GM18499 (cell line): ENCODE measurements at regions not wholly inside any gene's neighbourhood (a gene's known extent, or its start where the extent isn't known, plus 50 kb on each side); places are given as distances from the start of the nearest gene placed in this dataset.
A peak's percentile ranks its signal among the peaks of the same experiment; 100 is the strongest.

Source experiments
- ATAC-seq: cut with Tn5 transposase; IDR thresholded peaks from one replicate; pipeline ENCODE4 v1.9.1; 2021; ENCODE audit warnings: moderate number of reproducible peaks; ENCODE audit not compliant: insufficient read depth, unreplicated experiment

DNA sequence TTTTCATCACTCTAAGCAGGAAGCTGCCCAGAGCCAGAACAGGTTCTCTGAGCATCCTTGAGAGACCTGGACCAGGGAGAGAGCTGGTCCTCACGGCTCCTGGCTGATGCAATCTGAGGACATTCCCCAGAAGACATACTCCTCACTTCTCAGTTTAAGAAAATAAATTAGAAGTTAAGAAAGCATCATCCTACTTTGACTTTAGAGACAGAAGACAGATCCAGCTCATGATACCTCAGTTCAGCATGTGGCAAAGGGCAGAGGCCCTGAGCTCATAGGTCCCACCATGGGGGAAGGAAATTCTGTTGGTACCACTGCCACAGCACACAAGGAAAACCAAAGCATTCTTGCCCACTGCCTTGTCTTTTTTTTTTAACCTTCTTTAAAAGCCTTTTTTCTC, 378.1 kb upstream of the JARID2 start:
- no peak for ATAC-seq

DNA sequence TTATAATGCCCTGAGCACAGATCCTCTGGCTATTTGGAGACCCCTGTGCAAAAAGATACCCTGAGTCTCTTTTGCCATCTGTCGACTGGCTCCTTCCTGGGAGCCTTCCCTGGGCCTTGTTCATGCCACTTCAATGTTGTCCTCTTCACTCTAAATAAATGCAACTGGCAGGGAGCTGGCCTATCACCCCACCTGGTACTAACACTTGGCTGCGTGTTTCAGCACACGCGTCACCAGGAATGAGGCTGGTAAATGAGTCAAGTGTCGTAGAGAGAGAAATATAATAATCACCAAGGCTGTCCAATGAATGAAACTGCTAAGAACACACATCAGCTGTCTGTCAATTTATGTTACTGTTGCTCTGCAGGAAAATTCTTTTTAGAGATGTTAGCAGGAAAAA, 374.6 kb upstream of the JARID2 start:
- ATAC-seq = no peak

DNA sequence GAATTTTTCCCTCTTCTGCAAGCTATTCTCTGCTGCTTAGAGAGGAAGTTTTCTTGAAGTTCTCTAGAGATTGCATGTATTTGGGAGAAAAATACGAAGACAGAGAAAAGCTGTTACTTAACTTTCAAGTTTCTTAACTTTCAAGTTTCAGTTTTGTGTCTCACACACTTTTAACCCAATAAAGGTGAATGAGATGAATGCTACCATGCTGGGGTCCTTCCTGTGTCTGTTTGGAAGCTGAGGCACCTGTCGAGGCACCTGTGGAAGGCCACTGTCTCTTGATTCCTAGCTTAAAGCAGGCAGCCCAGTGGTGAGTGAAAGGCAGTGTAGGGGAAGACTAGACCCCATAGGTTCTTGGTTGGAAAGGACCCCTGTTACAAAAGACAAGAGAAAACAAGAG, 372.8 kb upstream of the JARID2 start:
- ATAC-seq = no peak

DNA sequence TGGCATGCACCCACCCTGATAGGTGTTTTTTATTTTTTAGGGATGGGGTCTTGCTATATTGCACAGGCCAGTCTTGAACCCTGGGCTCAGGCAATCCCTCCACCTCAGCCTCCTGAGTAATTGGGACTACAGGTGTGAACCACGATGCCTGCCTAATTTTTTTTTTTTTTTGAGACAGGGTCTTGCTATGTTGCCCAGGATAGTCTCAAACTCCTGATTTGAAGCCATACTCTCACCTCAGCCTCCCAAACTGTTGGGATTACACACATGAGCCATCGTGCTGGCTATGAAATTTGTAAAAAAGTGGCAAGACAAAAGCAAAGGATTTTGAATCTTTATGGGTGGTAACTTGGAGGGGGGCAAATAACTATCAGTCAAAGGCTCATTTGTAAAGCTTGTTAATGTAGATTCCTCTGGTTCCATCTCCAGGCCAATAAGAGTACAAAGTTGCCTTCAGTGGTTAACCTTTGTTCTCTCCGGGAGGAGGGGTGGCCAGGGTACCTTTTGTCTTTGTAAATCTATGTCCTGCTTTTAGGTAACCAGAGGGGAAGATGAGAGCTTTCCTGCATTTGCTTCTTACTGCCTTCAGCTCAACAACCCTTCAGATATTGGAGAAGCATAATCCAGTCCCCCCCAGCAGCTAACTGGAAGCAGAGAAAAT, 372.0 kb upstream of the JARID2 start:
- ATAC-seq = no peak

DNA sequence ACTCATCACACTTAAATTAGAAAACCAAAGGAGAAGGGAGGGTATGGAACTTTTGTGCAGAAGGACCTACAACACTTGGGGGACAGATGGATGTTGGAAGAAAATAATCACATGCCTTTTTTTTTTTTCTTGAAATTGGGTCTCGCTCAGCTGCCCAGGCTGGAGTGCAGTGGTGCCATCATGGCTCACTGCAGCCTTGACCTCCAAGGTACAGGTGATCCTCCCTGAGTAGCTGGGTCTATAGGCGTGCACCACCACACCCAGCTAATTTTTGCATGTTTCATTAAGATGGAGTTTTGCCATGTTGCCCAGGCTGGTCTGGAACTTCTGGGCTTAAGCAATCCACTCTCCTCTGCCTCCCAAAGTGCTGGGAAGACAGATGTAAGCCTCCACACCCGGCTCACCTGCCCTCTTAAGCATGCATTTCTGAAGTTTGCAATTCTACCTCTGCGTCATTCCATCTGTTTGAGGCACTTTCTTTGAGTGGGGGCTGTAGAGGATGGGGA, 370.8 kb upstream of the JARID2 start:
- ATAC-seq = no peak

DNA sequence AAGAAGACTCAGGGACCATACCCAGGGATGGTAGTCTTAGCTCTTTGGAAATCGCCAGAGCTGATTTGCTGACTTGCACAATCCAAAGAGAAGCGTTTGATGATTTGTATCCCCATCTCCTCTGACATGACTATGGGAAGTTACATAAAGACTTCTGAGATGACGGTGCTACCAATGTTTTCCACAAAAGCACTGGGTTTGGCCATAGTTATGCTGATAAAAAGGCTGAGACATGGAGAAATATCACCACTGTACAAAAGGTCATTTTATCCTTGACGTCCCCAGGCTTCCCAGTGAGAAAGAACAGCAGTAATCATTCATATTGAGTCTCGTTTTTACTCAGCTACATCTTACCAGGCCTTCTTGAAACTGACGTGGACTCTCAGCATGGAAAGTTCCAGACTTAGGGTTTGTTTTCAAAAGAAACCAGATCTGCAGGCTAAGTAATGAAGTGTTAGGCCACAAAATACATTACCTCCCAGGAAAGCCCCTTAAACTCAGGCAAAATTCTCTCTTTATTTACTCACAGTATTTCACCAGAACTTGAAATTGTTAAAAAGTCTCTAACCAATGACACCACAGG, 370.3 kb upstream of the JARID2 start:
- ATAC-seq = no peak

DNA sequence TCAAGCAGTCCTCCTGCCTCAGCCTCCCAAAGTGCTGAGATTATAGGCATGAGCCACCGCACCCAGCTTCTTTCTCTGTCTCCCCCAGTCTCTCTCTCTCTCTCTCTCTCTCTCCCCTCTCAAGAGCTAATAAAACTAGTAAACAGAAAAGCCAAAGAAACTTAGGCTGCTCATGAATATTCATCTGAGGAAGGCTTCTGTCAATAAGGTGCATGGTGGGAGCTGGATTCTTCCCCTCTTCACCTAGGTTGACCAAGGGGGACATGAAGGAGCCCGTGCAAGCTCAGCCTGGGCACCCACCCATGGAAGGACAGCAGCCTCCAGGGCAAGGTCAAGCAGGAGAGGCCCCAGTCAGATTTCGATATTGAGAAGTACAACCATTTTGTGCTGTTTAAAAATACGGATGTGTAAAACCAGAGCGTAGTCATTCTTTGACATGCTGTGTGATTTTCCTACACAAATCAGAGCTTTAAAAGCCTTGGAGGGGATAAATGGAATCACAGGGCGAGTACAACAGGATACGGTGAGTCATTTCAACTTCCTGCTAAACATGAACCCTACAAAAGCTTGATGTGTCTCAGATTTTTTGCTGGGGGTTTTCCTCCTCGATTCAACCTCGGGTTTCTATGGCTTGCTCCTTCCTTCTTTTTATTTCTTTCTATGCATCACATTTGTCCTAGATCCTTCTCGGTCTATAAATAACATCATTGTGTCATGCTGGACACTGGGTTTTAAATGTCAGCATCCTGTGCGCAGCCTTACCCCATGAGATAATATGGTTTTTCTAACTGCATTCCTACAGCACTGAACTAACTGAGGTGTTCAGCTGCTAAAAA, 368.9 kb upstream of the JARID2 start:
- peak; percentile 47 for ATAC-seq

DNA sequence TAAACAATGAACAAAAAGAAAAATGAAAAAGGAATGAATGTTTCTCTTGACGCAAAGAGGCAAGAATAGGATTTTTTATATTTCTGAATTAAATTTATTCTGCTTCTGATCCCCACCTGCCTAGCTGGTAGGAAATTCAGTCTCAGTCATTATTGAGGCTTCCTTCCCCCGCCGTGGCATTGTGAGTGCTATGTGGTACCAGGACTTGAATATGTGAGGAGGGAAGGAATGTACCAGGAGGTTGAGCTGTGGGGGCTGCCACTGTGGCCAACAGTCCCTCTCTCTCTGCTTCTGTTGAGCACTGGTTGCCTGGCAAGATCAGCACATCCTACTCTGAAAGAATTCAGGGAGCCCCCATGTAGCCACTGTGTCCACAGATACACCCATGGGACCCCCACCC, 368.1 kb upstream of the JARID2 start:
- no peak for ATAC-seq

DNA sequence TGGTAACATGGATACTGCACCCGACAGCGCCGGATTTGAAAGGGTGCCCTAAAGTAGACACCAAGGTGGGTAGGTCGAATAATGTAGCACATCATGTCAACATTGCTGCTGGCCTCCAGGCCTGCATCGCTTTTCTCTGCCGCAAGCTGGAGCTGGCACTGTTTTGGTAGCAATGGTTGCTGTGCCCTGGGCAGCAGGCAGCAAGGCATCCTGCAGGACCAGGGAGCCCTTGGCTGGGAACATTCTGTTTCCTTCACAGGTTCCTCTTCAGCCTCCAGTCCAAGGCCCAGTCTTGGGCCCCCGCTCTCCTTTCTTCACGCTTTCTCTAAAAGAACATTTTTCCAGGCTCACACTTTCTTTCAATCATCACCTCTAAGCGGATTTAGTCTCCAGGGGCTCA, 365.8 kb upstream of the JARID2 start:
- ATAC-seq = no peak

DNA sequence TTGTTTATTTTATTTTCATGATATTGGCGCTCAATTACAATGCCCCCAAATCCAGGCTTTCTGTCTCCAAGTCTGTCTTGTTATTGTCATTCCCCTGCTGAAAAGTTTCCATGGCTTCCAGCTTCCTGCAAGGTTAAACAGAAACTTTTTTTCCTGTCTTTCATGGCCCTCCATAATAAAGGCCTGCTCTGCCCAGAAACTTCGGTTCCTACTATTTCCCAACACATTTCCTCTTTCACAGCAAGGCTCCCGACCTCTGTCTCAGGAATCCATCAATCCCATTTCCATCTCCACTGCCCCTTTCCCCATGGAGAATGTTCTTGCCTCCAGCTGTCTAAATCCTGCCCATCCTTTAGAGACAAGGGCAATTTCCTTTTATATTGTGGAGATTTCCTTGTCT, 365.2 kb upstream of the JARID2 start:
- ATAC-seq = no peak

DNA sequence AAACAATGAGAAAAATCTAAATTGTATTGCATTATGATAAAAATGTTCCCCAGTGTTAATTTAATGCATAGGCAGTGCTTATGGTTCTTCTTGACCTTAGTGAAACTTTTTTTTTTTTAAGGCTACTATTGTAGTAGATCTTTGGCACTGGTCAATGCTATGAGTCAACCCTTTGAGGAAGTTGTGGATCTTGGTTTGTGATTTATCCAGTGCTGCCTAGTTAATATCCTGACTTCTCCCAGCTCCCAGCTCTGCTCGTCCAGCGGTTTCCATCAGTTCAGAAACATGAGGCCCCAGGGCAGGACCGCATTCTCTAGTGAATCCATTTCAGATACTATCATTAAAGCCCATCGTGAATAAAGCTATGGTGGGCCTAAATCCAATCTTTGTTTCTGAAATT, 364.5 kb upstream of the JARID2 start:
- no peak for ATAC-seq

DNA sequence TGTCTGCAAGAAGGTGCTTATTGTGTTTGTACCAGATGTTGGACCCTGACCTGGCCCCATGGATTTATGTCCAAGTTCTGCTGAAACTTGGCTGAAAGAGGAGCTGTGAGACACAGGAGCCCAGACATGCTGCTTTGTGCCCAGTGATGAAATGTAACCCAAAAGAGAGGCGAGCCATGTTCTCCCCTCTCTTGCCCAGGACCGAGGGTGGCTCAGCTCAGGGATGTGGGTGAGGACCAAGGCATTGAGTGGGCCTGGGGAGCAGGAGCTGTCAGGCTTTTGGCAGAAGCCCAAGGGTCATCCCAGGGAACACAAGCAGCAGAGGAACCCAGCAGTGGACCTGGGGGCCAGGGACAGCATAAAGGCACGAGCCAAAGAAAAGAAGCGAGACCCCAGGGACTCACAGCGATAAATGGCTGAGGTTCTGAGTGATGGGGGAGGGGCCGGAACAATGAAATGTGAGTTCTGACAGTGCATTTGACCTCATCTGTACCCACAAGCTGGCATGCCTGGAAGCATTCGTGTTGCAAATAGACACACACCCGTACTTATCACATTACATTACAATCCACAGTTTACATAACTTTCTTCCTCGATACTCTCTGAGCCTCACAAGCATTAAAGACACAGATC, 363.4 kb upstream of the JARID2 start:
- no peak for ATAC-seq

DNA sequence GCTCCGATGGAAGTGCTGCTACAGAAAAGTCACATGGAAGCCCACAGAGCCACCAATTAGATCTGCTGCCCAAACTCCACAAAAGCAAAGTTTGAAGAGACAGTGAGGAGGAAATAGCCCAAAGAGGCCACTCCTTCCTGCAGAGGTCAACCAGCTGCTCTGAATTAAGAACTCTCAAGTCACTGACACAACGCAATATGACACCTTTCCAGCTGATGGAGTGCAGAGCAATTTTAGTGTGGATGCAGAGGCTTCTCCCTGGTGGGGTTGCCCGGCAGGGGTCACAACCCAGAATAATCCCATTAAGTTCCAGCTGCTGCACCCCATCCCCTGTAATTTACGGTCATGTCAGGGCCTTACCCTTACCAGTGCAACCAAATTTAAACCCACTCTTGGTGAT, 361.9 kb upstream of the JARID2 start:
- ATAC-seq = no peak

DNA sequence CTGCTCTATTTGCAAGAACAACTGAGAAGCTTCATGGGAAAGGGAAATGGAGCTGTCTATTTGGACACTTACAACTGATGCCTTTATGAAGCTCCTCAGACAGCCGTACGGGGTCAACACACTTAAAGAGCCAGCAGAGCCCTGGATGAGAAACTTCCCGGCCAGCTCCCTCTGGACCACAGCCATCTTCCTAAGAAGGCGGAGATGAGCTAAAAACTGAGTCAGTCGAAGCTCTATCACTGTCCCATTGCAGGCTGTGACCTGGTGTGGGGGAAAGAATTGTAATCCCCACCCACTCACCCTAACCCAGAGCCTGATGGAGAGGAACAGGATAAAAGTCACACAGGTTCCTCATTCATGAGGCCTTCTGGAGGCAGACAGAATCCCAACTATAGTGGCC, 360.4 kb upstream of the JARID2 start:
- no peak for ATAC-seq

DNA sequence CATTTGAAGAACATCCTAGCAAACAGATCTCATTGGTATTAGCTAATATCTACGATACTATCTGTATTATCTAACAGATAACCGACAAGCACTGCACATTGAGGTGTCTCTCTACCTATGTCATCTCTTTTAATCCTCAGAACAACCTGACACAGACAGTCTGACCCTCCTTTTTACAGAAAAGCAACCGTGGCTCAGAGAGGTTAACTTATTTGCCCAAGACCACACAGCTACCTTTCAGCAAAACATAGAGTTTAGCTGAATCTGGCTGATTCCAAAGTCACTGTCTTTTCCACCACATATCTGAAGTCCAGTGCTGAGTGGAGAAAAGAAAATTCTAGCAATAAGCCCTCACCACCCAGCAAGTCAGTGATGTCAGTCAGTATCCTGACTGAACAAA, 358.7 kb upstream of the JARID2 start:
- ATAC-seq = no peak

DNA sequence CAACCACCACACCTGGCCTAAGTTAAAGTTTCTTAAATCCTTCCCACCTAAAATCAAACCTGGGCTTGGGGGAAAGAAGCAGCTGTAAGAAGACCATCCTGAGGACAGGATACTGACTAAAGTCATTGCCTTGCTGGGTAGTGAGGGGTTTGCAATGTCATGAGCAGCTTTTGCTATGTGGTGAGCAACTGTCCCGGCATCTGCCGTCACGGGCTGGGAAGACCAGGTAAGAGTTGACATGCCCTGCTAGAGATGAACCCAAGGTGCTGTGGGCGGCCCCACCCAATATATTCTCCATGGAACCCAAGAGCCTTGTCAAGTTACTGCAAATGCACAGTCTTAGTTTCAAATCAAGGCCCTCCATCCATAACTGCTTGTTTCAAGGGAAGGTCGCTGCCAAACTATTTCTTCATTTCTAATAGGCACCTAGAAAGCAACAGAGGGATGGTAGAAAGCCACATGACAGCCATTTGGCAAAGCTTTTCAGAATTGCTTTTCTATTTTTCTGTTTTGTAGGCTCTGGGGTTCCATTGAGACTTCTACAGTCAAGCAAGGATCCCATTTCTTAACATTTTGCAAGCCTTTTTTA, 357.8 kb upstream of the JARID2 start:
- ATAC-seq = no peak

DNA sequence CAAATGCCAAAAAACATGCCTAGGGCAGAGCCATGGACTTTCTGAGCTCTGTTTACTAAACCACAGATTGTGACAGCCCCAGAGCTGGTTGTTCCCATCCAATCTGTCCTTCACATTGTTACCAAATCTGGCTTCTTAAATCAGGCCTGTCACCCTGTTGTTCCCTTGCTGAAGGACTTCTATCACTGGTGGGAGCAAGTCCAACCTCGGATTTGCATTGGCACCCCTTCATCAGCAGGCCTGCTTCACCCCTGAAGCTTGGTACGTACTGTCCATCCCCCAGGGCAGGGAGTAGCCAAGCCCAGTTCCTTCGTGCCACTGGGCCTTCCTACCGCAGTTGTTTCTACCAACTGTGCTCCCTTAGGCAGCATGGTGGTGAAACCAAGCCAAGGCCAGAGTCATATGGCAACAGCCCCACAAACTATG, 357.3 kb upstream of the JARID2 start:
- no peak for ATAC-seq

DNA sequence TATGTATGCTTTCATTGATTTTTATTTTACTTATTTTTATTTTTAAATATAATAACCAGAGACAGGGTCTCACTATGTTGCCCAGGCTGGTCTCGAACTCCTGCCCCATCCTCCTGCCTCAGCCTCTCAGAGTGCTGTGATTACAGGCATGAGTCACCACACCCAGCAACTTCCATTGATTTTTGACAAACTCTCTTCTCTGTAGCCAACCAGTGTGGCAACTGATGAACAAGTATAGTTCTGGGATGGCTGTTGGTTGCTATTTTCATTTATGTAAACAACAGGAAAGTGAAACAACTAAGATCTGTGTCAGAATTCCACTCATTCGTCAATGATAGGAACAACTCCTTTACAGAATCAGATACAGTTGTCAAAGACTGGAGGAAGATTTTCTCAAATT, 356.7 kb upstream of the JARID2 start:
- no peak for ATAC-seq

DNA sequence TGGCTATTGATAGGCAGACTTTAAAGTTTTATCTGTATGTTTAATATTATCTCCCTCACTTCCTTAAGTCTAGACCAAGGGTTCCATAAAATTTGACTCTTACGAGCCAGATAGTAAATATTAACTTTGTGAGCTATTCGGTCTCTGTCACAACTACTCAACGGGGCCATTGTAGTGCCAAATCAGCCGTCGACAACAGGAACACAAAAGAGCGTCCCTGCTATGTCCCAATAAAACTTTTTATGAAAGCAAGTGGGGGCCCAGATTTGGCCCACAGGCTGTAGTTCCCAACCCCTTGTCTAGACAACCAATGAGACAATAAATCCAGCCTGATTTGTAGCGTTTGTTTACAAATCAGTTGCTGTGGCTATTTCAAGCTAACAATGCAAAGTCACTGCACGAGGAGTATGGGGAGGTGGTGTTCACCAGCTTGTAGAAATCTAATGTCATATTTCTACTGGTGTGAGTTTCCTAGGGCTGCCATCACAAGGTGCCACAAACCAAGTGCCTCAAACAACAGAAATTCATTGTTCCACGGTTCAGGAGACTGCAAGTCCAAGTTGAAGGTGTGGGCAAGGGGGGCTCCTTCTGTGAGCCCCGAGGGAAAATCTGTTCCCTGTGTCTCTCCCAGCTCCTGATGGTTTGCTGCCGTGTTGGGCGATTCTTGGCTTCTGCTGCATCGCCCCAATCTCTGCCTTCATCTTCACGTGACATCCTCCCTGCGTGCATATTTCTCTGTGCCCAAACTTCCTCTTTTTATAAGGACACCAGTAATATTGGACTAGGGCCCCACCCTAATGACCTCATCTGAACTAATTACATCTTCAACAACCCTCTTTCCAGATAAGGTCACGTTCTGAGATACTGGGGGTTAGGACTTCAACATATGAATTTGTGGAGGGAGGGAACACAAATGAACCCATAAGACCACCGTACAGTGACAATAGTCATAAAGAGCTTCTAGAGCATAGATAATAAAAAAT, 356.0 kb upstream of the JARID2 start:
- no peak for ATAC-seq
